ENCODE measurements at regions not wholly inside any gene's neighbourhood (a gene's known extent, or its start where the extent isn't known, plus 50 kb on each side); places are given as distances from the start of the nearest gene placed in this dataset.

GRCh38 chr9:21672140-21672539, 130.3 kb upstream of the MTAP start:
- H3K4me3 Mint-ChIP-seq (ENCODE audit: unreplicated experiment): no peak overlapping the region
- no peak for DNase-seq (ENCODE audit: low spot score)
- H3K27ac Mint-ChIP-seq (ENCODE audit: unreplicated experiment): no peak overlapping the region
- TF ChIP-seq, protein P1, sequence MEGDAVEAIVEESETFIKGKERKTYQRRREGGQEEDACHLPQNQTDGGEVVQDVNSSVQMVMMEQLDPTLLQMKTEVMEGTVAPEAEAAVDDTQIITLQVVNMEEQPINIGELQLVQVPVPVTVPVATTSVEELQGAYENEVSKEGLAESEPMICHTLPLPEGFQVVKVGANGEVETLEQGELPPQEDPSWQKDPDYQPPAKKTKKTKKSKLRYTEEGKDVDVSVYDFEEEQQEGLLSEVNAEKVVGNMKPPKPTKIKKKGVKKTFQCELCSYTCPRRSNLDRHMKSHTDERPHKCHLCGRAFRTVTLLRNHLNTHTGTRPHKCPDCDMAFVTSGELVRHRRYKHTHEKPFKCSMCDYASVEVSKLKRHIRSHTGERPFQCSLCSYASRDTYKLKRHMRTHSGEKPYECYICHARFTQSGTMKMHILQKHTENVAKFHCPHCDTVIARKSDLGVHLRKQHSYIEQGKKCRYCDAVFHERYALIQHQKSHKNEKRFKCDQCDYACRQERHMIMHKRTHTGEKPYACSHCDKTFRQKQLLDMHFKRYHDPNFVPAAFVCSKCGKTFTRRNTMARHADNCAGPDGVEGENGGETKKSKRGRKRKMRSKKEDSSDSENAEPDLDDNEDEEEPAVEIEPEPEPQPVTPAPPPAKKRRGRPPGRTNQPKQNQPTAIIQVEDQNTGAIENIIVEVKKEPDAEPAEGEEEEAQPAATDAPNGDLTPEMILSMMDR (IDR thresholded peaks at IDR 0.05; ENCODE audit: unreplicated experiment): no peak
- H3K27me3 Mint-ChIP-seq (ENCODE audit: unreplicated experiment): no peaks in the 10 kb centered on the region
- no peaks in the 10 kb centered on the region for H3K4me1 Mint-ChIP-seq (ENCODE audit: unreplicated experiment)
- H3K9me3 Mint-ChIP-seq (ENCODE audit: unreplicated experiment): no peaks in the 10 kb centered on the region
- H3K36me3 Mint-ChIP-seq (ENCODE audit: low read depth, unreplicated experiment): no peaks in the 10 kb centered on the region

DNA sequence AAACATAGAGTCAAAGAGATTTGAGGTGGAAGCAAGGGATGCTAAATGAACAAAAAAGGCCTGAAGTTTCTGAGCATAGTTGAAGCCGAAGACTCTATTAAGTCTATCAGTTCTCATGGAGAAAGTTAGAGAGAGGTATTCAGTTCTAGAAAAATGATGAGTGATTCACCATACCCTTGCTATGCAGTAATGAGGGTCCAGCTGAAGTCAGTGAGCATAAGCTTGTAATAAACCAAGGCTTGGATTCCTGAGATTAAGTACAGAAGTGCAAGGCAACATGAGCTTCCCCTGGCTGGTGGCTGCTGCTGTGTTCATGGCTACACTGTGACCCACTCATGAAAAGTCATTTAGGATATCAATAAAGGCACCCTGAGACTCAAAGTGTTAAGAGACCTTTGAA, 129.7 kb upstream of the MTAP start:
- Mint-ChIP-seq H3K27me3 (ENCODE audit: unreplicated experiment) (no peaks in the 10 kb centered on the region), H3K27ac (ENCODE audit: unreplicated experiment) (no peak overlapping the region), H3K4me3 (ENCODE audit: unreplicated experiment) (no peak overlapping the region), H3K9me3 (ENCODE audit: unreplicated experiment) (no peaks in the 10 kb centered on the region), H3K36me3 (ENCODE audit: low read depth, unreplicated experiment) (no peaks in the 10 kb centered on the region), H3K4me1 (ENCODE audit: unreplicated experiment) (no peaks in the 10 kb centered on the region)
- no peak for DNase-seq (ENCODE audit: low spot score)
- TF ChIP-seq, protein P1 (IDR thresholded peaks at IDR 0.05; ENCODE audit: unreplicated experiment): no peak

- no peak for DNase-seq (ENCODE audit: low spot score)
- Mint-ChIP-seq H3K4me3 (ENCODE audit: unreplicated experiment) (no peak overlapping the region), H3K9me3 (ENCODE audit: unreplicated experiment) (no peaks in the 10 kb centered on the region), H3K27me3 (ENCODE audit: unreplicated experiment) (no peaks in the 10 kb centered on the region), H3K4me1 (ENCODE audit: unreplicated experiment) (no peaks in the 10 kb centered on the region), H3K27ac (ENCODE audit: unreplicated experiment) (no peak overlapping the region), H3K36me3 (ENCODE audit: low read depth, unreplicated experiment) (no peaks in the 10 kb centered on the region)
- TF ChIP-seq, protein P1 (IDR thresholded peaks at IDR 0.05; ENCODE audit: unreplicated experiment): no peak
These were observed 127.5 kb upstream of the MTAP start for GRCh38 chr9:21674894-21675293.

DNA sequence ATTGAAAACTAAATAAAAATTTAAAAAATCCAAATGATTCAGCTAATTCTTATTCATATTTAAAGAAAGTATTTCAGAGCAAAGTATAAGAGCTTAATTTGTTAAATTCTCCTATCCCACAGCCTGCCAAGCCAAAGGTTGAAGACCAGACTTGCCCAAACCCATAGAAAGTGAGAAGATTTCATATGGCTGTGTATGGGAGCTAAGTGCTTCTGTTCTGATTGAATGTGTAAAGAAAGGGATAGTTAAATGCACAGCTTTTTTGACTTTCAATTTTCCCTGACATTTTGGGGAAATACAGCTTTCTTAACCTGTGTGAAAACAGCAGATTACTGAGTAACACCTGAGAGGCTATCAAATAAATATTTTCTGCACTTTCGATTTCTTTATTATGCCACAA, 125.0 kb upstream of the MTAP start:
- Mint-ChIP-seq H3K27me3 (ENCODE audit: unreplicated experiment) (no peaks in the 10 kb centered on the region), H3K4me3 (ENCODE audit: unreplicated experiment) (no peak overlapping the region), H3K36me3 (ENCODE audit: low read depth, unreplicated experiment) (no peaks in the 10 kb centered on the region), H3K4me1 (ENCODE audit: unreplicated experiment) (peaks cover 3% of the 10 kb centered on the region), H3K9me3 (ENCODE audit: unreplicated experiment) (no peaks in the 10 kb centered on the region), H3K27ac (ENCODE audit: unreplicated experiment) (no peak overlapping the region)
- TF ChIP-seq, protein P1 (IDR thresholded peaks at IDR 0.05; ENCODE audit: unreplicated experiment): no peak
- DNase-seq (ENCODE audit: low spot score): no peak

DNA sequence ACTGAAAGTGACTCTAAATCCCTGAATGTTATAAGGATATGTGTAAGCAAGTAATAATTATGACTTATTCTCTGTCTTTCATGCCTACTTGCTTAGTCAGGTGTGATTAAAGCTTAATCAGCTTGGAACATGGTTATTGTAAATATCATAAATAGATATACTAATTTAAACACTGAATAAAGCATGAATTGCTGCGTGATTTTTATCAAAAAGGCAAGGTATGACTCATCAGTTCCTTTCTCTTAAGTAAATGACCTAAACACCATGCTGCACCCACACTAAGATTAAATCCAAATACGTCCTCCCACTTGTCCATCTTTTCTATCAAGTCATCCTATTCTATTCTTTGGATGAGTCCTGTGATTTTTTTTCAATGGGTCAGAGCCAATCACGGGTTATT, 124.6 kb upstream of the MTAP start:
- H3K36me3 Mint-ChIP-seq (ENCODE audit: low read depth, unreplicated experiment): no peaks in the 10 kb centered on the region
- no peak for DNase-seq (ENCODE audit: low spot score)
- H3K4me1 Mint-ChIP-seq (ENCODE audit: unreplicated experiment): peaks cover 3% of the 10 kb centered on the region
- no peak overlapping the region for H3K4me3 Mint-ChIP-seq (ENCODE audit: unreplicated experiment)
- H3K27ac Mint-ChIP-seq (ENCODE audit: unreplicated experiment): no peak overlapping the region
- no peaks in the 10 kb centered on the region for H3K9me3 Mint-ChIP-seq (ENCODE audit: unreplicated experiment)
- H3K27me3 Mint-ChIP-seq (ENCODE audit: unreplicated experiment): no peaks in the 10 kb centered on the region
- TF ChIP-seq, protein P1 (IDR thresholded peaks at IDR 0.05; ENCODE audit: unreplicated experiment): no peak
